Transverse colon (tissue), 4 donors: ENCODE measurements at regions not wholly inside any gene's neighbourhood (a gene's known extent, or its start where the extent isn't known, plus 50 kb on each side); places are given as distances from the start of the nearest gene placed in this dataset.

Experiments used
- DNase-seq: peaks from one replicate; pipeline ENCODE4 v3.0.0-alpha.2; 2019
- H3K27ac ChIP-seq, 4 donors: fragments of 200-600 bp; sonication (generic); 2 replicates each; pipeline ENCODE4 v1.5.1; 2016 to 2018; ENCODE audit warnings: inconsistent platforms in 4 of 4
- H3K27me3 ChIP-seq: fragments of 200-600 bp; sonication (generic); 2 replicates; pipeline ENCODE4 v1.5.1; 2017; ENCODE audit warnings: inconsistent platforms
- H3K36me3 ChIP-seq, 4 donors: fragments of 200-600 bp; sonication (generic); 2 replicates each; pipeline ENCODE4 v1.5.1; 2017 to 2019; ENCODE audit warnings: inconsistent platforms in 4 of 4
- H3K4me1 ChIP-seq, 4 donors: fragments of 200-600 bp; sonication (generic); 2 replicates each; pipeline ENCODE4 v1.5.1; 2017 to 2020; ENCODE audit warnings: inconsistent platforms in 4 of 4
- H3K4me3 ChIP-seq, 4 donors: fragments of 200-600 bp; sonication (generic); 1 replicate in 1 of 4; 2 replicates in 3 of 4; pipeline versions ENCODE4 v1.5.1 to v1.6.1; 2017 to 2019; ENCODE audit warnings: inconsistent platforms in 4 of 4
- H3K9me3 ChIP-seq, 2 donors: fragments of 200-600 bp; sonication (generic); 2 replicates each; pipeline ENCODE4 v1.5.1; 2017 to 2019; ENCODE audit warnings: inconsistent platforms in 2 of 2
- EP300 ChIP-seq: sonication (generic); formaldehyde crosslinking; IDR thresholded peaks from one replicate; pipeline ENCODE4 v1.6.1; 2017; ENCODE audit warnings: antibody characterized with exemption, low read depth
- POLR2A ChIP-seq: fragments of 450-650 bp; IDR thresholded peaks from one replicate; pipeline ENCODE4 v1.6.1; 2016; ENCODE audit warnings: antibody characterized with exemption, mild to moderate bottlenecking, moderate library complexity
- POLR2AphosphoS5 ChIP-seq, 3 donors: sonication (generic); formaldehyde crosslinking; IDR thresholded peaks; one replicate each; pipeline ENCODE4 v1.6.1; 2016; ENCODE audit warnings: antibody characterized with exemption in 3 of 3
- WGBS, 2 donors: methylation state at CpG; one replicate each; pipeline ENCODE4 v1.1.5; 2018; ENCODE audit warnings: low coverage in 1 of 2; 5-methylcytosine and 5-hydroxymethylcytosine counted together
- in situ Hi-C, 4 donors: fragments of 200-750 bp; cut with MboI; loops; one replicate each; pipeline versions ENCODE4 v1.15.0 to v1.15.1; 2017; ENCODE audit warnings: low sequenced_read_pairs in 3 of 4, low pct_ligation_motif_present in 1 of 4, low pct_unique_long_range_greater_than_20kb in 1 of 4
- intact Hi-C: fragments of 100-400 bp; cut with DNase I; formaldehyde crosslinking; loops from one replicate; pipeline ENCODE4 v1.15.1; 2023; ENCODE audit warnings: low total_unique reads
- TF ChIP-seq, protein P1 (sequence below), 5 experiments: fragments of 200-600 bp in 3 of 5; fragments of 450-650 bp in 2 of 5; sonication (generic) in 3 of 5; IDR thresholded peaks; 1 replicate in 2 of 5; 2 replicates in 3 of 5; pipeline ENCODE4 v1.5.1; 2016 to 2017; ENCODE audit warnings: antibody characterized with exemption in 5 of 5, inconsistent platforms in 3 of 5, mild to moderate bottlenecking in 2 of 5, moderate library complexity in 1 of 5

DNA sequence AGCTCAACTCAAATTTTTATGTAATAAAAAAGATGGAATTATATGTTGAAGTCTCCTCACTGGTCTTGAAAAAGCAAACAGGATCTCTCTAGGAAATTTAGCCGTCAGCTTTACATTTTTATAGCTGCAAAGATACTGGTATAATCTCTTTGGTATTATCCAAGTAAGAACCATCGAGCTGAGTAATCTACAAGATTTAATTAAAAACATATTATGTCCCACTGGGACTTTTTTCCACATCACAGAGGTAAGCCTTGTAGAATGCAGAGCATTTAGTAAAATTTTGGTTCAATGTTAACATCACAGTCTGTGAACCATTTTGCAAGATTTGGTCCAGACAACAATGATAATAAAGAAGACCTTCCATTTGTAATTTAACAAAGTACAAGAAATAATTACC, 162.6 kb upstream of the SLC39A10 start:
- H3K4me1 ChIP-seq = peaks cover 0 to 8% (median 0%) of the 10 kb centered on the region in 4 donors

DNA sequence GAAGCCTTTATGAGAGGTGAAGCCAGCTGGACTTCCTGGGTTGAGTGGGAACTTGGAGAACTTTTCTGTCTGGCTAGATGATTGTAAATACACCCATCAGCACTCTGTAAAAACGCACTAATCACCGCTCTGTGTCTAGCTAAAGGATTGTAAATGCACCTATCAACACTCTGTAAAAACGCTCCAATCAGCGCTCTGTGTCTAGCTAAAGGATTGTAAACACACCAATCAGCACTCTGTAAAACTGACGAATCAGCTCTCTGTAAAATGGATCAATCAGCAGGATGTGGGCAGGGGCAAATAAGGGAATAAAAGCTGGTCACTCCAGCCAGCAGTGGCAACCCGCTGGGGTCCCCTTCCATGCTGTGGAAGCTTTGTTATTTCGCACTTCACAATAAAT, 163.6 kb upstream of the SLC39A10 start:
- in situ Hi-C loops (loop anchor here in 1 of 4 donors (10.0 kb wide), 1 partner anchor 171 kb away; no protein-coding TSS in a partner anchor), intact Hi-C loops (no loop called here)
- DNase-seq = no peak
- H3K4me3 ChIP-seq = no peak overlapping the region
- H3K27ac ChIP-seq = no peak overlapping the region
- H3K36me3 ChIP-seq = no peaks in the 10 kb centered on the region
- TF ChIP-seq POLR2AphosphoS5 (IDR thresholded peaks at IDR 0.05) (no peak), EP300 (no peak), POLR2A (no peak)
- TF ChIP-seq, protein P1, sequence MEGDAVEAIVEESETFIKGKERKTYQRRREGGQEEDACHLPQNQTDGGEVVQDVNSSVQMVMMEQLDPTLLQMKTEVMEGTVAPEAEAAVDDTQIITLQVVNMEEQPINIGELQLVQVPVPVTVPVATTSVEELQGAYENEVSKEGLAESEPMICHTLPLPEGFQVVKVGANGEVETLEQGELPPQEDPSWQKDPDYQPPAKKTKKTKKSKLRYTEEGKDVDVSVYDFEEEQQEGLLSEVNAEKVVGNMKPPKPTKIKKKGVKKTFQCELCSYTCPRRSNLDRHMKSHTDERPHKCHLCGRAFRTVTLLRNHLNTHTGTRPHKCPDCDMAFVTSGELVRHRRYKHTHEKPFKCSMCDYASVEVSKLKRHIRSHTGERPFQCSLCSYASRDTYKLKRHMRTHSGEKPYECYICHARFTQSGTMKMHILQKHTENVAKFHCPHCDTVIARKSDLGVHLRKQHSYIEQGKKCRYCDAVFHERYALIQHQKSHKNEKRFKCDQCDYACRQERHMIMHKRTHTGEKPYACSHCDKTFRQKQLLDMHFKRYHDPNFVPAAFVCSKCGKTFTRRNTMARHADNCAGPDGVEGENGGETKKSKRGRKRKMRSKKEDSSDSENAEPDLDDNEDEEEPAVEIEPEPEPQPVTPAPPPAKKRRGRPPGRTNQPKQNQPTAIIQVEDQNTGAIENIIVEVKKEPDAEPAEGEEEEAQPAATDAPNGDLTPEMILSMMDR (IDR thresholded peaks at IDR 0.05) = no peak
- peaks cover 0 to 5% (median 0%) of the 10 kb centered on the region in 4 donors for H3K4me1 ChIP-seq
- WGBS, 2 donors = 94% methylated on average over 7 of the region's 7 CpGs; no CpG with 5 or more reads in 1 of the 2 donors
- no peaks in the 10 kb centered on the region for H3K27me3 ChIP-seq
- no peaks in the 10 kb centered on the region for H3K9me3 ChIP-seq

More for the DNA sequence above, 162.6 kb upstream of the SLC39A10 start:
- in situ Hi-C loops = loop anchor here in 1 of 4 donors (10.0 kb wide), 1 partner anchor 170 kb away; no protein-coding TSS in a partner anchor
- Histone ChIP-seq H3K9me3 (no peaks in the 10 kb centered on the region), H3K27me3 (no peaks in the 10 kb centered on the region), H3K4me3 (no peak overlapping the region), H3K36me3 (no peaks in the 10 kb centered on the region), H3K27ac (no peak overlapping the region)
- DNase-seq = no peak
- intact Hi-C loops = no loop called here
- 77 to 96% methylated on average over 2 of the region's 2 CpGs for WGBS, 2 donors
- no peak for TF ChIP-seq EP300

DNA sequence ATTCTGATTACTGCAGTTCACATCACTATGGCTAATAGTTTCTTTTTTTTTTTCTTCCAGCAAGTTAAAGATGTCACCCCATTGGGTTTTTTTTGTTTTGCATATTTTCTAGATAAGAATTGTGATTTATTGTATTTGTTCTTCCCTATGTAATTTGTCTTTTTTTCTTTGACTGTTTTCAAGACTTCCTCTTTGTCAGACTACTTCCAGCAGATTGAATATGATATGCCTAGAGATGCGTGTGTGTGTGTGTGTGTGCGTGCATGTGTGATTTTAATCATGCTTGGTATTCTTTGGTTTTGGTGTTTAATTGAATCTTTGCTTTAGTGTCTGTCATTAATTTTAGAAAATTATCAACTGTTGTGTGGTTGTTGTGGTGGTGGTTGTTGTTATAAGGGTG, 166.7 kb upstream of the SLC39A10 start:
- Histone ChIP-seq H3K4me3 (no peak overlapping the region), H3K4me1 (peaks cover 0 to 7% (median 0%) of the 10 kb centered on the region in 4 donors), H3K27me3 (no peaks in the 10 kb centered on the region), H3K36me3 (no peaks in the 10 kb centered on the region), H3K27ac (no peak overlapping the region), H3K9me3 (no peaks in the 10 kb centered on the region)
- no peak for DNase-seq
- WGBS, 2 donors = 67 to 94% methylated on average over 2 of the region's 2 CpGs
- intact Hi-C loops (no loop called here), in situ Hi-C loops (loop anchor here in 1 of 4 donors (10.0 kb wide), 1 partner anchor 174 kb away; no protein-coding TSS in a partner anchor)
- TF ChIP-seq EP300 (no peak), POLR2AphosphoS5 (IDR thresholded peaks at IDR 0.05) (no peak), POLR2A (no peak)
- TF ChIP-seq, protein P1 (IDR thresholded peaks at IDR 0.05) = no peak

DNA sequence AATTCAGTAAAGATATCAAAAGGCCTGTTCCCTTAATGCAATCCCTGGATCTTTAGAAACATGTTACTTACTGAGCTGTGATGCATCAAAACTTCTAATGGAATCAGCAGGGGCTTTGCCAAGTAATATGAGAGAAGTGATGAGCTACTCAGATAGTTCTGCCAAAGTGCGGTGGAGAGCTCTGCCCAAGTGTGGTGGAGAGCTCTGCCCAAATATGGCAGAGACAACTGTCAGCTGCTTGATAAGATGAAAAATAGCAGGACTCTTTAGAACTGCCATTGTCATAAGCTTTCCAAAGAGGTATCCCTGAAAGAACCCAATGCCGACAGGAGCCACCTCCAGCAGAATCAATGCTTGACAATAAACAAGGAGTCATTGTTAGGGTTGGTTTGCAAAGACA, 167.9 kb upstream of the SLC39A10 start:
- intact Hi-C loops = no loop called here

DNA sequence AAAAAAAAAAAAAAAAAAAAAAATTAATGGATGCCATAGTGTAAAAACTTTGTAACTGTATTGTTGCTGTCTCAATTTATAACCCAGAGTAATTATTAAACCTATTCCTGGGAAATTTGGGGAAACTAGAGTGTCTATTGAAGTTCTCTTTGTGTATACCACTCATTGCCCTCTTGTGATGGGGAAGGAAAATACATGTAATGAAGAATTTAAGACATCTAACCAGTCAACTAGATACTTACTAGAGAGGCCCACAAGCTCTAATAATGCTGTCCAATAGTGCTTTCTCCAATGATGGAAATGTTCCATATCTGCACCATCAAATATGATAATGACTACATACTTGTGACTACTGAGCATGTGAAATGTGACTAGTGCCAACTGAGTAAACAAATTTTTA, 168.5 kb upstream of the SLC39A10 start:
- in situ Hi-C loops = no loop called here

More for the DNA sequence above, 167.9 kb upstream of the SLC39A10 start:
- no peaks in the 10 kb centered on the region for H3K27me3 ChIP-seq
- H3K4me3 ChIP-seq = no peak overlapping the region
- DNase-seq = no peak
- H3K27ac ChIP-seq = no peak overlapping the region
- WGBS, 2 donors = 86 to 100% methylated on average over 2 of the region's 2 CpGs
- in situ Hi-C loops = no loop called here
- H3K4me1 ChIP-seq = peaks cover 0 to 7% (median 0%) of the 10 kb centered on the region in 4 donors
- no peaks in the 10 kb centered on the region for H3K36me3 ChIP-seq
- H3K9me3 ChIP-seq = no peaks in the 10 kb centered on the region
- TF ChIP-seq POLR2A = no peak

More for the DNA sequence above, 168.5 kb upstream of the SLC39A10 start:
- Histone ChIP-seq H3K4me1 (peaks cover 0 to 7% (median 0%) of the 10 kb centered on the region in 4 donors), H3K9me3 (no peaks in the 10 kb centered on the region), H3K27ac (no peak overlapping the region), H3K36me3 (no peaks in the 10 kb centered on the region), H3K27me3 (no peaks in the 10 kb centered on the region), H3K4me3 (no peak overlapping the region)
- no peak for DNase-seq
- TF ChIP-seq POLR2AphosphoS5 (IDR thresholded peaks at IDR 0.05) (no peak), EP300 (no peak), POLR2A (no peak)
- TF ChIP-seq, protein P1 (IDR thresholded peaks at IDR 0.05) = no peak
- intact Hi-C loops = no loop called here
